ENCODE measurements at regions not wholly inside any gene's neighbourhood (a gene's known extent, or its start where the extent isn't known, plus 50 kb on each side); places are given as distances from the start of the nearest gene placed in this dataset.

DNA sequence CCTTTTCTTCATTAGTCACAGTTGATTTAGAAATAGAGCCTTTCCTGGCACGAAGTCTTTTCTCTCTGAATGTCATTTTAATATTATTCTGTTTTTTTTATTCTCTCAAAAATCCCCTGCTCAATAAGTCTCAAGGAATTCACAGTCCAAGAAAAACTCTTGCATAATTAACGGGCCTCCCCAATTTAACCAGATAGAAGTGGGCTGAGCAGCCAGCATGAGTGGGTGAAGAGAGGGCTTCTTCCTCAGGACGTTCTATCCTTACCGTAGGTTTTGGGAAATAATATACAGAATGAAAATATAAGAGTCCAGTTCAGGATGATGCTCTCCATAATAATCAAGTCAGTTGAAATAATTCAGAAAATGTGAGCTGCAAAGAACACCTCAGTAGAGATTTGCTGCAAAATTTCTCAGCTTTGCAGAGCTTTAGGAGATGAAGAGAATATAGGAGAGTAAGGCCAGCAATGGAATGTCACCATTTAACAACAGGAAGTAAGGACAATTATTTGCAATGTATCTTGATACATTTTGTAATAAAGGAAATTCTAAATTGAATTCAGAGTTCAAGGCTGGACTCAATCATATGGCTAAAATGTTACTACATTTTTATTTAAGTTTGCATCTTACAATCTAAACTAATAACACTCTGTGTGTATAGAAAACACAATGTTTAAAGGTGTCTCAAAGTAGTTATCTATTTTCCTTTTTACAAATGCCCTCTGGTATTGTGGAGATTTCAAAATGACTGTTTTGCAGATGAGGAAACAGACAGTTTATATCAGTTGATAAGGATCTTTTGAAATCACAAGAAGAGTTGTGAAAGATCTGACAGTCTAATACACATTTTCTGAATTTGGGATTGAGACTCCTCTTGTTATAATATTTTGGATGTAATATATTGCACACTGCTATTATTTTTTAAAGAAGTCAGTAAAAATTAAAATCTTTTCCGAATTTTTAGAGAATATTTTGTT, 1724.1 kb upstream of the SEL1L start:
- TF ChIP-seq, protein P1, sequence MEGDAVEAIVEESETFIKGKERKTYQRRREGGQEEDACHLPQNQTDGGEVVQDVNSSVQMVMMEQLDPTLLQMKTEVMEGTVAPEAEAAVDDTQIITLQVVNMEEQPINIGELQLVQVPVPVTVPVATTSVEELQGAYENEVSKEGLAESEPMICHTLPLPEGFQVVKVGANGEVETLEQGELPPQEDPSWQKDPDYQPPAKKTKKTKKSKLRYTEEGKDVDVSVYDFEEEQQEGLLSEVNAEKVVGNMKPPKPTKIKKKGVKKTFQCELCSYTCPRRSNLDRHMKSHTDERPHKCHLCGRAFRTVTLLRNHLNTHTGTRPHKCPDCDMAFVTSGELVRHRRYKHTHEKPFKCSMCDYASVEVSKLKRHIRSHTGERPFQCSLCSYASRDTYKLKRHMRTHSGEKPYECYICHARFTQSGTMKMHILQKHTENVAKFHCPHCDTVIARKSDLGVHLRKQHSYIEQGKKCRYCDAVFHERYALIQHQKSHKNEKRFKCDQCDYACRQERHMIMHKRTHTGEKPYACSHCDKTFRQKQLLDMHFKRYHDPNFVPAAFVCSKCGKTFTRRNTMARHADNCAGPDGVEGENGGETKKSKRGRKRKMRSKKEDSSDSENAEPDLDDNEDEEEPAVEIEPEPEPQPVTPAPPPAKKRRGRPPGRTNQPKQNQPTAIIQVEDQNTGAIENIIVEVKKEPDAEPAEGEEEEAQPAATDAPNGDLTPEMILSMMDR (IDR thresholded peaks at IDR 0.05; ENCODE audit: low read depth, low read length) = no peak
- H3K4me3 ChIP-seq (ENCODE audit: low read depth, low read length) = no peak overlapping the region

GRCh38 chr14:83260751-83261150, 1727.1 kb upstream of the SEL1L start:
- TF ChIP-seq, protein P1 (IDR thresholded peaks at IDR 0.05; ENCODE audit: low read depth, low read length) = no peak
- no peak overlapping the region for H3K4me3 ChIP-seq (ENCODE audit: low read depth, low read length)

DNA sequence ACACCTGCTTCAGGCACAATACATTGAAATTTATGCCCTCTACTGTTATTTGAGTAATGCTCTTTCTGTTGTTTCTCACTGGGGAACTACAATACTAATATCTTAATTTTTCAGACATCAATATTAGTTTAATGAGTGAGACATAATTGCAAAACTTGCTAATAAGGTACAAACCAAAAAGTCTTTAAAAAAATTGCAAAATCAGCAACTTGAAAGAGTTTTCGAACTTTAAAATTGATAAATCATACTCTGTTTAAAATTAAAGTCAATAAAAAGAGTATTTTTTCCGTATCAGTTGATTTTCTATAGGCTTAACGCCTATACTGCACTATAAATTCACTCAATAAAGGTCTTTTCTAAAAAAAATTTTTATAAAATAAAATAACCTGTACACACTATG, 1735.9 kb upstream of the SEL1L start:
- TF ChIP-seq, protein P1 (IDR thresholded peaks at IDR 0.05; ENCODE audit: low read depth, low read length) = no peak
- no peak overlapping the region for H3K4me3 ChIP-seq (ENCODE audit: low read depth, low read length)

DNA sequence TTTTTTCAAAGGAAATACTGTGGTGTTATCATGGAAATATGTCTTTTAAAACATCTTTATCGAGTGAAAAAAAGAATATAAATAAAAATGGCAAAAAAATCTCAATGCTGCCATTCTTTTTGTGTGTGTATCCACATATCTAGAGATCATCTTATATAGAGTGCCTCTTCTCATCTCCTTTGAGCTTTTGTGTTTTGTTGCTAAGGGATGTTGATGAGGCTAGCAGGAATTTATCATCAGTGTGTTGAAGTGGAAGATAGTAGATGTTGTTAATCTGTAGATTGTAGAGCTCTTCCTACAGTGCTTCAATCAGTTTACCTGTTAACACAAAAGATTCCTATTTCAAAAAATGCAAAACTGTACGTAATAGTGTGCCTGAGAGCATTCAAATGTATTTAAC, 1738.0 kb upstream of the SEL1L start:
- TF ChIP-seq, protein P1 (IDR thresholded peaks at IDR 0.05; ENCODE audit: low read depth, low read length) = no peak
- no peak overlapping the region for H3K4me3 ChIP-seq (ENCODE audit: low read depth, low read length)

DNA sequence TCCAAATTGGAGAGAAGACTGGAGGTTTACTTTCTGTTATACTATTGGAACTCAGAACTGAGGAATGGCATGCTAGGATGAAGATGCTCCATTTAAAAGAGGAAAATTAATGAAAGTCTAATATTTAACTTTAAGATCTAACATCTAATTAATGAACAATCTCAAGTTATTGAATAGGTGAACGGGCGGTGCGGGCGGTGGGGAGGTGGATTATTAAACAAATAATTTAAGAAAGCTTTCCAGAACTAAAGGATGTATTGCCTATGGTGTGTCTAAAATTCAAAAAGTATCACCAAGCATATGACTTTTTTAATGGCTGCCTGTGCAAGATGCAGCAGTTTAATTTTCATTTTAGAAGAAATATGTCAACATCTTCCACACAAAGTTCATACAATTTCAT, 1747.1 kb upstream of the SEL1L start:
- H3K4me3 ChIP-seq (ENCODE audit: low read depth, low read length) = no peak overlapping the region
- TF ChIP-seq, protein P1 (IDR thresholded peaks at IDR 0.05; ENCODE audit: low read depth, low read length) = no peak

DNA sequence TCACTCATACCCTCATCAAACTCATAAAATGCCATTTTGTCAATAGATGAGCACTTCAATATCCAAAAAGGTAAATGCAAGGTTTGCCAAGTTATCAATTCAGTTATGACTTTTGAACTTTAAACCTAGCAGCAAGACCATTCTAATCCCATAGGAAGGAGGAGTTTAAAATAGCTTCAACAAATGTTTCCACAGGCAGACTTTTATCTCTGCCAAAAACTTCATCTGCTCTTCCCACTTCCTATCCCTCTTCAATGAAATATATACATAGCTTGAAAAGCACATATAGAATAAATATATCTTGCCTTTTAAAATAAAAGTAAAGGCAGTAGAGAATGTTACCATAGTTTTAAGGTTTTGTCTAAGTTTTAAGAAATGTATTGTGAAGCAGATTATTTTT, 1749.1 kb upstream of the SEL1L start:
- TF ChIP-seq, protein P1 (IDR thresholded peaks at IDR 0.05; ENCODE audit: low read depth, low read length) = no peak
- H3K4me3 ChIP-seq (ENCODE audit: low read depth, low read length) = no peak overlapping the region

DNA sequence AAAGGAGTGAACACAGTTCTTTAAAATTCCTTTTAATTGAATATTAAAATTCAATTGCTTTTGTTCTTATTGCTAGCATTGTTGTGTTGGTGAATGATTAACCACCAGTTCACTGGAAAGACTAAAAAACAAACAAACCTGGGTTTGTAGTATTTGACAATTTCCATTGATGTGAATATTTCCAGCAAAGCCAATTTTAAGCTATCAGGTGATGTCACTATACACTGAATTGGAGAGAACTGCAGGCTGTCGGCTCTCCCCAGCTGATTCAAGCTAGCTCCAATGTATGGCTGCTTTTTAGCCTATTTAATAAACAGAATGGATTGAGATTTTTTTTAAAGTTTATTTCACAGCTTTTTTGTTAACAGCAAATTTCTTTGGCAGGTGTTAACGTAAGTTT, 1753.6 kb upstream of the SEL1L start:
- no peak overlapping the region for H3K4me3 ChIP-seq (ENCODE audit: low read depth, low read length)
- TF ChIP-seq, protein P1 (IDR thresholded peaks at IDR 0.05; ENCODE audit: low read depth, low read length) = no peak

Data from WI38 (cell line).